ENCODE measurements at regions not wholly inside any gene's neighbourhood (a gene's known extent, or its start where the extent isn't known, plus 50 kb on each side); places are given as distances from the start of the nearest gene placed in this dataset.

GRCh38 chr4:60452266-60452665 lies 747.9 kb upstream of the ADGRL3 start:
- no peak for TF ChIP-seq CTCF (IDR thresholded peaks at IDR 0.05)
- no peak for TF ChIP-seq POLR2A (IDR thresholded peaks at IDR 0.05)

Data from Peyer's patch (tissue), 4 donors.